Smooth muscle cell (in vitro differentiated cells): ENCODE measurements at regions not wholly inside any gene's neighbourhood (a gene's known extent, or its start where the extent isn't known, plus 50 kb on each side); places are given as distances from the start of the nearest gene placed in this dataset.

Experiments
- DNase-seq: peaks from one replicate; lab custom pipeline; 2025; ENCODE audit not compliant: unreplicated experiment; lab: John Stamatoyannopoulos, UW
- H2AFZ ChIP-seq: fragments of 200-600 bp; sonication (generic); 2 replicates; pipeline ENCODE4 v1.6.0; 2016; ENCODE audit warnings: antibody characterized with exemption, low read depth, mild to moderate bottlenecking
- H3F3A ChIP-seq: fragments of 200-600 bp; sonication (generic); 2 replicates; pipeline ENCODE4 v1.6.0; 2017; ENCODE audit warnings: antibody characterized with exemption, low read depth
- H3K27ac ChIP-seq: fragments of 200-600 bp; sonication (generic); 2 replicates; pipeline ENCODE4 v1.5.1; 2016; ENCODE audit warnings: low read depth, mild to moderate bottlenecking
- H3K27me3 ChIP-seq: fragments of 200-600 bp; sonication (generic); 2 replicates; pipeline ENCODE4 v1.6.1; 2016; ENCODE audit warnings: low read depth, mild to moderate bottlenecking
- H3K36me3 ChIP-seq: fragments of 200-600 bp; sonication (generic); 2 replicates; pipeline ENCODE4 v1.5.1; 2016; ENCODE audit warnings: low read depth
- H3K4me1 ChIP-seq: fragments of 200-600 bp; sonication (generic); 2 replicates; pipeline ENCODE4 v1.5.1; 2016; ENCODE audit warnings: low read depth
- H3K4me2 ChIP-seq: fragments of 200-600 bp; sonication (generic); 2 replicates; pipeline ENCODE4 v1.6.0; 2016; ENCODE audit warnings: mild to moderate bottlenecking
- H3K4me3 ChIP-seq: fragments of 200-600 bp; sonication (generic); 2 replicates; pipeline ENCODE4 v1.5.1; 2016; ENCODE audit warnings: mild to moderate bottlenecking
- H3K79me2 ChIP-seq: fragments of 200-600 bp; sonication (generic); 2 replicates; pipeline ENCODE4 v1.6.0; 2016; ENCODE audit warnings: low read depth, mild to moderate bottlenecking
- H3K9ac ChIP-seq: fragments of 200-600 bp; sonication (generic); 2 replicates; pipeline ENCODE4 v1.6.0; 2016; ENCODE audit warnings: low read depth
- H3K9me3 ChIP-seq: fragments of 200-600 bp; sonication (generic); replicated peaks from 2 replicates; pipeline ENCODE4 v1.5.1; 2016; ENCODE audit warnings: low read depth
- H4K20me1 ChIP-seq: fragments of 200-600 bp; sonication (generic); 2 replicates; pipeline ENCODE4 v1.6.0; 2016; ENCODE audit warnings: low read depth
- CTCF ChIP-seq: fragments of 200-600 bp; sonication (generic); IDR thresholded peaks from 2 replicates; pipeline ENCODE4 v1.5.1; 2017; ENCODE audit warnings: borderline replicate concordance, mild to moderate bottlenecking, antibody characterized with exemption; ENCODE audit not compliant: insufficient read depth, poor library complexity, severe bottlenecking
- WGBS: methylation state at CpG from one replicate; pipeline ENCODE4 v1.1.7; 2016; ENCODE audit warnings: low lambda C conversion rate; 5-methylcytosine and 5-hydroxymethylcytosine counted together

- H3K79me2 ChIP-seq: no peaks in the 10 kb centered on the region
- H2AFZ ChIP-seq: no peak overlapping the region
- H3K4me3 ChIP-seq: no peak overlapping the region
- no peaks in the 10 kb centered on the region for H3K36me3 ChIP-seq
- no peak for DNase-seq
- H3K27ac ChIP-seq: no peak overlapping the region
- H3F3A ChIP-seq: no peaks in the 10 kb centered on the region
- H3K27me3 ChIP-seq: no peaks in the 10 kb centered on the region
- no peaks in the 10 kb centered on the region for H3K9me3 ChIP-seq
- 87% methylated on average over 6 of the region's 6 CpGs for WGBS
- H3K4me2 ChIP-seq: no peak overlapping the region
- H3K4me1 ChIP-seq: no peaks in the 10 kb centered on the region
- no peaks in the 10 kb centered on the region for H4K20me1 ChIP-seq
- H3K9ac ChIP-seq: no peak overlapping the region
- TF ChIP-seq CTCF: no peak
Observed at GRCh38 chr11:101299210-101299609, 169.6 kb upstream of the PGR start.

- Histone ChIP-seq H3K4me1 (no peaks in the 10 kb centered on the region), H3K4me2 (no peak overlapping the region), H3K4me3 (no peak overlapping the region), H3K9ac (no peak overlapping the region), H3K36me3 (no peaks in the 10 kb centered on the region), H3K27ac (peak overlapping the region; percentile 9), H3K9me3 (no peaks in the 10 kb centered on the region), H2AFZ (no peak overlapping the region), H4K20me1 (no peaks in the 10 kb centered on the region), H3F3A (no peaks in the 10 kb centered on the region), H3K27me3 (no peaks in the 10 kb centered on the region), H3K79me2 (no peaks in the 10 kb centered on the region)
- DNase-seq: no peak
- TF ChIP-seq CTCF: no peak
Observed at GRCh38 chr11:101296896-101297295, 167.3 kb upstream of the PGR start.

GRCh38 chr11:101292661-101293240 is 163.1 kb upstream of the PGR start:
- no peaks in the 10 kb centered on the region for H3K4me1 ChIP-seq
- H3K27me3 ChIP-seq: no peaks in the 10 kb centered on the region
- TF ChIP-seq CTCF: no peak
- H3K4me3 ChIP-seq: no peak overlapping the region
- H4K20me1 ChIP-seq: no peaks in the 10 kb centered on the region
- no peak for DNase-seq
- H3K9ac ChIP-seq: no peak overlapping the region
- no peak overlapping the region for H3K4me2 ChIP-seq
- H3F3A ChIP-seq: no peaks in the 10 kb centered on the region
- H3K9me3 ChIP-seq: peaks cover 3% of the 10 kb centered on the region
- WGBS: 85% methylated on average over 2 of the region's 2 CpGs
- no peaks in the 10 kb centered on the region for H3K79me2 ChIP-seq
- no peak overlapping the region for H2AFZ ChIP-seq
- H3K36me3 ChIP-seq: no peaks in the 10 kb centered on the region
- no peak overlapping the region for H3K27ac ChIP-seq

- H3K9ac ChIP-seq: no peak overlapping the region
- no peak overlapping the region for H2AFZ ChIP-seq
- H3K4me2 ChIP-seq: no peak overlapping the region
- no peak for DNase-seq
- H3F3A ChIP-seq: no peaks in the 10 kb centered on the region
- H4K20me1 ChIP-seq: no peaks in the 10 kb centered on the region
- H3K9me3 ChIP-seq: peaks cover 3% of the 10 kb centered on the region
- no peak overlapping the region for H3K4me3 ChIP-seq
- no peaks in the 10 kb centered on the region for H3K36me3 ChIP-seq
- no peaks in the 10 kb centered on the region for H3K27me3 ChIP-seq
- WGBS: 72% methylated on average over 1 of the region's 1 CpG
- no peaks in the 10 kb centered on the region for H3K4me1 ChIP-seq
- no peaks in the 10 kb centered on the region for H3K79me2 ChIP-seq
- TF ChIP-seq CTCF: no peak
- no peak overlapping the region for H3K27ac ChIP-seq
Observed at GRCh38 chr11:101291279-101291678, 161.7 kb upstream of the PGR start.
